GM23248 (cell line): ENCODE measurements at regions not wholly inside any gene's neighbourhood (a gene's known extent, or its start where the extent isn't known, plus 50 kb on each side); places are given as distances from the start of the nearest gene placed in this dataset.

ENCODE experiments used
- EZH2 ChIP-seq: fragments of 200-600 bp; sonication (generic); IDR thresholded peaks from 2 replicates; pipeline ENCODE4 v1.6.1; 2018; ENCODE audit warnings: antibody characterized with exemption, mild to moderate bottlenecking; ENCODE audit not compliant: insufficient read depth, poor library complexity, severe bottlenecking
- EZH2phosphoT487 ChIP-seq: fragments of 200-600 bp; sonication (generic); IDR thresholded peaks from 2 replicates; pipeline ENCODE4 v1.6.1; 2018; ENCODE audit warnings: antibody characterized with exemption, moderate library complexity, mild to moderate bottlenecking, low read depth; ENCODE audit not compliant: insufficient read depth

DNA sequence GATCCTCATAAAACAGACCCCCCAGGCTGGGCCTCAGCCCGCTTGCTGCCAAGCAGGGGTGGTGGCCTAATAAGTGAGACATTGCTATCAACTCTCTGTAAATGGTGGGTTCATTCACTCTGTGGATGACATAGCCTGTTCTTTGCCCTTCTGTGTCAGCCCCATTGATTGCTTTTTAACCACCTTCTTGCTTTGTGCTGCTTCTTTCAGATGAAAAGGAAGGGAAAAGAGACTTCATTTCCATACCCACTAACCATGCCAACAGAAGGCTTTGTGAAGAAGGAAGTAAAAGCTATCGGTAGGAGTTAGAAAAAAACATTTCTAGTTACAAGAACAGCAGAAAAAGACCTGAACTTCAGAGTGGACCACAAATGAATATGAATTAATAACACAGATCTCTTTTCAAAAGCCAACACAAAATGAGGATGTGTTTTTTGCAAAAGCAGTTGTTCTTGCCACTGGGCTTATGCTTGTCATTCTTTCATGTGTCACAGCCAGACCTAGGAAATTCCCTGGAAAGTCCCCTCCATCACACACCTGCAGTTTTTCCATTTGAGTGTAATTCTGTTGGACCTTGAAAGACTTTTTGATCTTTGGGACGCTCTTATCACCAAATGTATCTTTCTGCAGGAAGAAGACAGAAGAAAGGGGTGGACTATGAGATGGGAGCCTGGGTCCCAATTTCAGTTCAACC lies 507.7 kb downstream of the CCDC171 start:
- TF ChIP-seq EZH2 (no peak), EZH2phosphoT487 (no peak)
